HG02610 (cell line): ENCODE measurements at regions not wholly inside any gene's neighbourhood (a gene's known extent, or its start where the extent isn't known, plus 50 kb on each side); places are given as distances from the start of the nearest gene placed in this dataset.

Source experiments
- ATAC-seq: cut with Tn5 transposase; IDR thresholded peaks from one replicate; pipeline ENCODE4 v1.9.1; 2021; ENCODE audit warnings: mild to moderate bottlenecking, moderate library complexity; ENCODE audit not compliant: unreplicated experiment

DNA sequence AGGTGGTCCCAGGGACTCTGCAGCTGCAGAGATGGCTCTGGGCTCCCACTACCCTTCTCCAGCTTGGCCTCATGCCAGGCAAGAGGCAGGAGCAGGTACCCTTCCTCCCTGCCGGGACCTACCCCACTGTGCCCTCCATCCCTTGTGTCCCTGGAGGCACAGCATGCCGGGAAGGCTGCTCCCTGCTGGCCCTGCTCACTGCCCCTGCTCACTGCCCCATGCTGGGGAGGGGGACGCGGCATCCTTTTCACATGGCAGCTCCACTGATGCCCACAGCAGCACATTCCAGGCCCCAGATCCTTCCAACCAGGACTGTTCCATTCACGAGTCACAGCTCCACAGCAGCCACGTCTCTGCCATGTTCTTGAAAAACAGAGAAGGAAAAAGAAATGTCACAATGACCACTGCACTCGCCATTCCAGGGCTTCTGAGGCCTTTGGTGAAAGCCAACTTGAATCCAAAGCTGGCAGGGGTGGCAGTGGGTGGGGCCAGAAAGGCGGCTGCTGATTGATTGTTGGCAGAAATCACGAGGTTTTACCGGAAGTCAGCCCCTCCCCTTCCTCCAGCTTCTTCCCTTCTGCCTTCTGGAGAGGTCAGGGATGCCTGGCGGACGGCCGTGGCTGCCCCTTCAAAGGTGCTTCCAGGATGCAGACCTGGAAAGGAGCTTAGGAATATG, 268.0 kb downstream of the CYP26B1 start:
- no peak for ATAC-seq

DNA sequence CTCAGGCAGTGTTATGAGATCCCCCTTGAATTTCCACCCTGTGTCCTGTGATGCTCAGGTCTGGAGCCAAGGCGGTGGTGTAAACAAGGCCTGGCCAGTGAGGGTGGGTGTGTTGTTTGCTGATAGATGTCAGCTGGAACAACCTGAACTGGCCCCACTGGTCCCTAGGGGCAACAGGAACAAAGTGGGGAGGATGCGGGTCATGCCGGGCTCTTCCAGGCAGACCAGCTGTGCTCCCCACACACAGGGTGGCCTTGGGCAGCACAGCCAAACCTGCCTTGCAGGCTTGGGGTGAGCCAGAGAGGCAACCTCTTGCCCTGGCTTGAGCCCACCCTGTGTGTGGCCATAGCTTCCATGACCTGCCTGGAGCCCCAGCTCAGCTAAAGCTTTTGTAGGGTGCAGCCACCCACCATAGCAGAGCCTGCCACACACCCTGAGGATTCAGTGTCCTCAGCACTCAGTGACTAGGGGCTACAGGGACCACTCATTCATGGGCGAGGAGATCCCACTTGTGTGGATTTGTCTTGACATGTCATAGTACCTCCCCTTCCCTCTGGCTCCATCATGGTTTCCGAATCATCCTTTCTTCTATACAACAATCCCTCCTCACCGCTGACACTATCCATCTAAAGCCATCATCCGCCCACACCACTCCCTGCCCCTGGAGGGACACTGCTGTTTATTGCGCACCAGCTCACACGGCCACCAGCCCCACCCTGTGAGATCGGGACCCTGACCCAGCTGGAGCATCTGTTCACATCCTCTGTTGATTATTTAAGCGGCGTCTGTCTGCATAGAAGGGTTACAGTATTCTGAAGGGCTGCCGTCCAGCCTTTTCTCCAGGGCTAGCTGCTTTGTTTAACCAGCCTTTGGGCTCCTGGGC, 268.8 kb downstream of the CYP26B1 start:
- ATAC-seq, result no peak

DNA sequence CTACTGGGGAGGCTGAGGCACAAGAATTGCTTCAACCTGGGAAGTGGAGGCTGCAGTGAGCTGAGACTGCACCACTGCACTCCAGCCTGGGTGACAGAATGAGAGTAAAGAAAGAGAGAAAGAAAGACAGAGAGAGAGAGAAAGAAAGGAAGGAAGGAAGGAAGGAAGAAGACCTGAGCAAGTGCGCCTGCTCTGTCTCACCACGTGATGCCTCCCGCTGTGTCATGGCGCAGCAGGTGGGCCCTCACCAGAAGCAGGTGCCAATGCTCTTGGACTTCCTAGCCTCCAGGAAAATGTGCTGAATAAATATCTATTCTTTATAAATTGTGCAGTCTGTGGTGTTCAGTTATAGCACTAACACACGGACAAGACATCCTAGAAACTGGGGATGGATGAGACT, 270.0 kb downstream of the CYP26B1 start:
- no peak for ATAC-seq

DNA sequence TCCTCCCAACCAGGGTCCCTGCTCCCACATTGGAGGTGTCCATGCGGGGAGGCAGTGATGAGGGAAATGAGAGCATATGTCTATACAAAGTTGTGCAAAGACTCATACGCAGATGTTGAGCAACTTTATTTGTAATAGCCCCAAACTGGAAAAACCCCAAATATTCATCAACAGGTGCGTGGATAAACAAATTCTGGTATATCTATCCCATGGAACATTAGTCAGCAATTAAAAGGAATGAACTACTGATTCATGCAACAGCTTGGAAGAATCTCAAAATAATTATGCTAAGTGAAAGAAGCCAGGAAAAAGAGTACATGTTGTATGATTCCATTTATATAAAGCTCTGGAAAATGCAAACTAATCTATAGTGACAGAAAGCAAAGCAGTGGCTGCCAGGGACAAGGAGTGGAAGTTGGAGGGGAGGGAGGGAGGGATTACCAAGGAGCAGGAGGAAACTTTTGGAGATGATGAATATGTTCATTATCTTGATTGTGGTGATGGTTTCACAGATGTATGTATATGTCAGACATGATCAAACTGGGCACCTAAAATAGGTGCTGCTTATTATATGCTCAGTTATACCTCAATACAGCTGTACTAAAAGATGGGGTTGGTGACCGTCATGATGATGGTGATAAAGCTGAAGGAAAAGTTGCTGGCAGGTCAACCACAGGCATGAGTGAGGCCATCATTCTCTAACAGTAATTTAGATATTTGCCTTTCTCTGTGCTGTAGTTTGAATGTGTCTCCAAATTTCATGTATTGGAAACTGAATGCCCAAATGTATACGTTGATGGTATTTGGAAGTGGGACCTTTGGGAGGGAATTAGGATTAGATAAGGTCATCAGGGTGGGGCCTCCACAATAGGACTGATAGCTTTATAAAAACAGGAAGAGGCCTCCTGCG, 270.9 kb downstream of the CYP26B1 start:
- no peak for ATAC-seq

DNA sequence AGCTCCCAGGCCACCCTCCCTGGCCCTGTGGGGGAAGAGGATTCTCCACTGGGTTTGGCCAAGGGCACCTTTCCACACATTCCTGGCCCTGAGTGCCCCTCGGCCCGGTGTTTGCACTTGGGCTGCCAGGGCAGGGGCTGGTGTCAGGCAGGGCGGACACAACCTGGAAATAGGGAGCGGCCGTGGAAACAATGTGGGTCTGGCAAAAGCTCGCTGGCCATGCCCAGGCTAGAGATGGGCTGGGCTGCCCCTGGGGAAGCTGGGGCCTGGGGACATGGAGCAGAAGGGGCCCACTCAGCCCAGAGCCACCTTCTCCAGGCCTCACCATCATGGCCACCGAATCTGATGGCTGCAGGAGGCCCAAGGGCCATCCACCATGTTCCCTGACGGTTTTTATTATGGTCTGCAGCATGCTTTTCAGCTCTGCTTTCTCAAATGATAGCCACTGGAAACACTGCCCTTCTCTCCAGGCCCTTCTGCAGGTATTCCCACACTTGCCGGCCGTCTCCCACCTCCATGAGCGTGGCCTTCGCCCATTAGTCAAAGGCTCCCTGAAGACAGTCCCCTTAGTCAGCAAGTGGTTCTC, 275.1 kb downstream of the CYP26B1 start:
- no peak for ATAC-seq

DNA sequence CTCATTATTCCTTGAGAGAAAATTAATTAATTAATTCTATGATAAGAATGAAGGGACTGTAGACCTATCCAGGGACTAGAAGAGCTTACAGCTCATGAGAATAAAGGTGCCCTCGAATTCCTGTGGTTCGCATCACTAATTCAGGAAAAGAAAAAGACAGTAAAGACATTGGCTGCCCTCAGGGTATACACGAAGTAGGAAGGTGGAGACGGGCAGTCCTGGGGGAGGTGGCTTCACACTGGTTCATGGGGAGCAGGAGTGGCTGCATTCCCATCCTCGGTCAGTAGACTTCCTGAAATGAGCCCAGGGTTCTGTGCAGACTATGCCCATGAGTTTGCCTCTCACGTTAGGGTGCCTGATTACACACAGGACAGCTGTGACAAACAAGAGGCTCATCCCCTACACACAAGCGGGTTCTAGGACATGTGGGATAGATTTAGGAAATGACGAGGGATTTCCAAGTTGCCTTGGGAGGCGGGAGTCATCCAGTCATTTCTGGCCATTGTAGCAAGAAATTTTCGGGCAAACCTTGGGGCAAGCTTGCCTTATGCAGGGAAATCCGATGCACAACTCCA, 282.2 kb downstream of the CYP26B1 start:
- no peak for ATAC-seq

DNA sequence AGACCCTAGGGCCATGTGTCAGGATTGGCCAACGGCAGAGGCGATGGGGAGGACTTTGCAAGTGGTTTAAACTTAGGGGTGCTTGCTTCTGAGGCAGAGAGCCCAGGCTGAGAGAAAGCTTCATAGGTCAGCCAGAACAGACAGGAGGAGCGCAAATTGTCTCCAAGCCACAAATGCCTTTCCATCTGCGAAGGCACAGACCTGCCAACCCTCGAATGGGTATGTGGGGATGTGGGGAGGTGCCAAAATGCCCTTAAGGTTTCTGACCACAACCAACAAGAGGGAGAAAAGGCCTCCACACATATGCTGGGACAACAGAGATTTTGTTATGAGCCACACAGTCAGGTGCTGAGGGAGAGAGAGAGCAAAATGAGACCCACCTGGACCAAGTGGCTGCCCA, 283.6 kb downstream of the CYP26B1 start:
- ATAC-seq, result no peak

DNA sequence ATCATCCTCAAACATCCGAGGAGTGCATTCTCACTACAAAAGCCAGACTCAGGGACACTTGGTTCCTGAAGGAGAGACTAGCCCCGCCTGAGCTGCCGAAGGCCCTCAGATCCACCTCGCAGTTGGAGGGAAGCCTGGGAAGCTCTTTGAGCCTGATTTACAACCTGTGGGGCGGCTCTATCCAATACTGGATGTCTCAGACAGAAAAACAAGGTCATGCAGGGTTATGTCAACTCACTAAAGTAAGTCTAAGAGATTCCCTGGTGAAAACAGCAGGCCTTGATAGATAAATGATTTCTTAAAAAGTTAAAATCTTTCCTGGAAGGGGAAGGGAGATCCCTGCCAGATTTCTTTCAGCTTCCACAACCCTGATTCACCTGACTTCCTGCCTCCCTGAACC, 284.3 kb downstream of the CYP26B1 start:
- no peak for ATAC-seq

DNA sequence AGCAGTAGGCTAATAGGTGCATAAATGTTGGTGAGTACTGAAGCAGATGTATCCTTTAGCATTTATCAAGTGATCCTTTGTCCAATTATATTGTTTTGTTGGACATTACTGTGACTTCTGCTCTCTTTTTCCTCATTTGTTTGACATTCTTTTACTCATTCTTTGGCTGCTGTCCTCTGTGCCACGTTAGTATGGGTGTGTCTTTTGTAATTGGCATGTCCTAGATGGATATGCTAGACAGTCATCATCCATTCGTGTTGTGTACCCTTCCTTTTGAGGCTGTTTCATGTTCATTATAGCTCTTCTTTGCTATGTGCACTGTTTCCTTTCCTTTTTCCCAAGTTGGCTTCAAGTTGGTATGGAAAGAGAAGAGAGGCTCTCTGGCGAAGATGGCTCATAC, 284.7 kb downstream of the CYP26B1 start:
- no peak for ATAC-seq

DNA sequence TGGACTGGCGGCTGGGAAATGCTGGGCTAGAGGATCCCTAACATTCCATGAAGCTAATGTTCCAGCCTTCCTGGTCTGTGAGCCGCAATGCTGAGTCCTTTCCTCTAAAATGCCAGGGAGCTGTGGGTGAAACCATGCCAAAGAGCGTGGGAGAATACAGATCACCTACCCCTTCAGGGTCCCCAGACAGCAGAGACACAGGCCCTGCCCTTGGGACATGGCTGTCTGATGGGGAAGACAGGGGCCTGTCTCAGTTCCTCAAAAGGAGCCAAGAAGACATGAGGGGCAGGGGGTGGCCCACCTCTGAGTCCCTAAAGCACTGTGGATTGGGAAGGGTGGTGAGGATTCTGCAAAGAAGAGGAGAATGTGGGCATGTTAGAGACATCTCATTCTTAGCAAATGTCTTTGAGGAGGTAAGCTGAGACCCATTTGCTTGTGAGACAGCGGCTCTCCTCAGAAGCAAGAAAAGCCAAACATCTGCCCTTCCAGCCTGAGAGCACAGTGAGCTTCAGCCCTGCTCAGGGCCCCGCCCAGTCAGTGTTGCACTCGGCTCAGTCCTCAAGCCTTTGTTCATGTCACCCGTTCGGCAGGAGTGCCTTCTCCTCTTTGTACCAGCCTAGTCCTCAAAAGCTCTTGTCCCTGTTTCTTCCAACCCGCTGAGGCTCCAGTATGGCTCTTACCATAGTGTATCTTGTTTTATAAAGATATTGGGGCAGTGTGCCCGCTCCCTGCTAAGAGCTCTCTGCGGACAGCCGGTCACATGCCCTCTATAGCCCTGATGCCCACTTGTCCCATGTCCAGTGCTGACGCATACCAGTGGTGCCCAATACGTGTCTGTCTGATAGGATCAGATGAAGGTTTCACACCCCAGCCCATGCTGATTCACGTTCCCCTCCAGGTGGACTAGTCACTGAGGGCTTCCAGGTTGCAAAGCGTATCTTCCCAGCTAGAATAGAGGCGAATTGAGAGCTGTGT, 286.2 kb downstream of the CYP26B1 start:
- no peak for ATAC-seq

DNA sequence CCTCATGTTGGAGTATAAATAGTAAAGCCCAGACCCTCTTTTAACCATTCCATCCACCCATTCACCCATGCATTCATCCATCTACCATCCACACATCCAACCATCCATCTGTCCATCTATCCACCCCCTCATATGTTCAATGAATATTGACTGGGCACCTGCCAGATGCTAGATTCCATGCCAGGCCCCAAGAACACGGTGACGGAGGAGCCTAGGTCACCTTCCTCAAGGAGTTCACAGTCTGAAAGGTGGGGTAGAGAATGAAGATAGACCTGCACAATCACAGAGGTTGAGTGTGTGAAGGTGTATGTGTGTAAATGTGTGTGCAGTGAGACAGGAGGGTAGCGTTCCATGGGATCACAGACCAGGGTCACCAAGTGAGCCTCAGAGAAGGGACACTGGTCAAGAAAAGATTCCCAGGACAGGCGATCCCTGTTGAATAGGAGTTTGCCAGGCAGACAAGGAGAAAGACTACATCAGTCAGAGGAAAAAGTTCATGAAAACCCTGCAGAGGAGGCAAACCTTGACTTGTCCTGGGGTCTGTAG, 287.2 kb downstream of the CYP26B1 start:
- no peak for ATAC-seq

DNA sequence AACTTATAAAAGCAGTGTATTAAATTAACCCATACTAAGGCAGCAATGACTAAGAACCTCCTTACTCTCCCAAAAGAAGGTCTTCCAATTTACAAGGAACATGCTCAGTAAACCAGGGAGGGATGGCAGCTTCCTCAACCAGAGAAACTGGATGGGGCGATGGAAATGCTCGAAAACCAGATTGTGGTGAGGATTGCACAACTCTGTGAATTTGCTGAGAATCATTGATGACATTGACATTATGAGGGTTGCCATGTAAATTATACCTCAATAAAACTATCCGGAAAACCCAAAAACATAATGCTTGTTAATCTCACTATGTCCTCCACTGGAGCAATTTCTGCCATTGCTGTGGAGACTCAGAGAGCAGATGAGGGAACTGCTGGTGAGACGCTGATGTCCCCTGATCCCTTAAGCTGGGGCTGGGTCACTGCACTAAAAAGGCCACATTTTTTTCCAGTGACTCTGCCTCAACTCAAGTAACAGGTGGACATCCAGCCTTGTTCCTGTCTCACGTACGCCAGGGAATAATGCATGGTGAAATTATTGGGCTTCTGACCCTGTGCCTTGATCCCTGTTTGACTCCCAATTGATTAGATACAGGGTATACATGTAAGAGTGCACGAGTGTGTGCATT, 288.3 kb downstream of the CYP26B1 start:
- ATAC-seq, result no peak

DNA sequence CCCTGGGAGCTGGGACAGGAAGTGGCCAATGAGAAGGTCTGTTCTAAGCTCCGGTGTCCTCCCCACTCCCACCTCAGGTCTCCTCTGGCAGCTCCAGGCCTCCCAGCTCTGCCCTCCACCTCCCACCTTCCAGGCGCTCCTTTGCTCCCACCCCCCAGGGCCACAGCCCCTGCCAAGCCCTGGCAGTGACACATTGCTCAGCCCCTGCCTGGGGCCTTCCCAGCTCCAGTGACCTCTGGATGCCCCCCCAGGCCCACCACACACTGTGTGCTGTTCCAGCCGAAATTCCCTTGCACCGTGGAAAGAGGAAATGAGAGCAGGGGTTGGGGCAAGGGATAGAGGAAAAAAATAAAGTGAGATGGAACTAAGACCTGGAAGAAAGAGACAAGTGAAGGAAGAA, 289.6 kb downstream of the CYP26B1 start:
- ATAC-seq, result no peak

DNA sequence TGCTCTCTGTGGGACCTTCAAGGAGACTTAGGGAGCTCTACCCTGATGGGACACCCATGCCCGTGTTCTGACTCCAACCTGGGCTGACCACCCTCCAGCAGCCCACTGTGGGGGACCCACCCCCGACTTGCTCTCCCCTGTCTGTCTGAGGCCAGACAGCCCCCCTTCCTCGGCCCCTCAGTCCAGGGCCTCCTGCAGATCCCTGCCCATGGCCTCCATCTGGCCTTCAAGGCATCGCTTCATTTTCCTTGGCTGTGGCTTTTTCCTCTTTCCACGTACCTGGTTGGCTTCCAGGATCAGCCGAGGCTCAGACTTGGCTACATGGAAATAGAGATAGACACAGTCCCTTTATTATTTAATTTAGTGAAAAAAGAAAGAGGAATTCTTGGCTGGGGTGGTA, 290.0 kb downstream of the CYP26B1 start:
- ATAC-seq, result no peak

DNA sequence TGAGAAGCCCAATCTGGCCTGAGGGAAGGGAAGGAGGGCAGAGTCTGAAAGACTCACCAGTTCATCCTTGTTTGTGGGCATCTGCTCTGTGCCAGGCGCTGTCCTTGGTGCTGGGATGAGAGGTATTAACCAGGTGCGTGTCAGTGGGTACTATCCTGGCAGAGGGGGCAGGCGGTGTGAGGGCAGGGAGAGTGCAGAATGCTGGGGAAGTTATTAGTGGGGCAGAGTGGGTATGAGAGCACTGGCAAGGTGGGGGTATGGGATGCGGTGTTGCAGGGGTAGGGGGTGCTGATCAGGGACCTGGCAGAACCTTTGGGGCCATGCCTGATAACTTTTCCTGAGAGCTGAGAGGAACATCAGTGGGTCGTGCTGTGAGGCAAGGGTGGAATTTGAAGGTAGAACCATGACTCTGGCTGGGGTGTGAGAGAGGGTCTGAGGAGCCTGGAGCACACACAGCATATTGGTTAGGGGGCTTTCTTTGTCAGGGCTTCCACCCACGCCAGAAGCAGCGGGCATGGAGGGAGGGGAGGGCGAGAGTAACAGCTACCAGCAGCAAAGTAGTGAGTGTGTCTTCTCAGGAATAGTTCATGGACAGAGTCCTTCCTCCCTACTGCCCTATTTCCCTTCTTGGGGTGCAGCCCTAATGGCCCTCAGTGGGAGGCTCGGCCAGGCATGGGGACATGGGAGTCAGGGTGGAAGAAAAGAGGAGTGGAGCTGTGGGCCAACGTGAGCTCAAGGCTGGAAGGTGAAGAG, 290.7 kb downstream of the CYP26B1 start:
- ATAC-seq, result no peak

DNA sequence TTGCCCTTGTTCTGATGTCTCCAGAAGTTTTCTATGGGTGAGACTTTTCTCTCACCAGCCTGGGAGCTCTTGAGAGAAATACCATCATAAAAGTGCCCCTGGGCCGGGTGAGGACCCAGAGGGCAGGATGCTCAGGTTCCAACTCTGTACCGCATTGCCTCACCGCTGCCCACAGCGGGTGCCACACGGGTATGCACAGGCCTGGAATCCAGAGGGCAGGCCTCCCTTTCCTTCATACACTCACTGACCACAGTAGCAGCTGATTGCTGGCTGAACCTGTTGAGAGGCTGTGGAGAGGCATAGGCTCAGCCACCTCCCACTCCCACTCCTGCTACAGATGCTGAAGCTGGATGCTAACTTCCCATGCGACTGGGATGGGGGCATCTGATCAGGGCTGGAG, 293.8 kb downstream of the CYP26B1 start:
- no peak for ATAC-seq

DNA sequence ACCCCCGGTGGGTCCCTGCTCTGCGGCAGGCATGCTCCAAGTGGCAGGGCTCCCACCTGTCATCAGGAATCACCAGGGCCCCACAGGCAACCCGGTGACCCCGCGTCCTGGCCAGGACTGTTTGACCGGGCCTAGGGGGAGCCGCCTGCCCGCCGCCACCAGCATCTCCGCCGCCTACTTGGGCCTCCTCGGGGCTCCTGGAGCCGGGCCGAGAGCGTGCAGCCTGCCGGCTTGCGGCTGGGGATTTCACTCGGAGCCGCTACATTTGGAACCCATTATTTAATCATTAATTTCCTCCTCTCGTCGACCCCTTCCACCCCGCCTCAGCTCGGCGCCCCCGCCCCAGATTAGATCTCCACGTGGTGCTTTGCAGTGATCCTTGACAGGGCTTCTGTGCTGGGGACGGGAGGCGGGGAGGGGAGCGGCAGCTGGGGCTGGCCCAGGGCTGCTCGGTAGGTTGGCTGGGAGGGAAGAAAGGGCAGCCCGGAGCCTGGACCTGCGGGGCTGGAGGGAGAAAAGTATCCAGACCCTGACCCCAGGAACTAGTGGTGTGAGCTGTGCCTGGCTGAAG, 295.4 kb downstream of the CYP26B1 start:
- no peak for ATAC-seq
